GM21515 (cell line): ENCODE measurements at regions not wholly inside any gene's neighbourhood (a gene's known extent, or its start where the extent isn't known, plus 50 kb on each side); places are given as distances from the start of the nearest gene placed in this dataset.

Source experiments
- ATAC-seq: cut with Tn5 transposase; IDR thresholded peaks from one replicate; pipeline ENCODE4 v1.9.1; 2021; ENCODE audit not compliant: unreplicated experiment

- no peak for ATAC-seq
Measured at GRCh38 chr4:24172406-24172805, 282.6 kb upstream of the PPARGC1A start.

GRCh38 chr4:24169956-24170355 is 280.1 kb upstream of the PPARGC1A start:
- ATAC-seq: no peak

- no peak for ATAC-seq
Measured at GRCh38 chr4:24168658-24169057, 278.8 kb upstream of the PPARGC1A start.

- no peak for ATAC-seq
Measured at GRCh38 chr4:24166501-24166900, 276.7 kb upstream of the PPARGC1A start.

GRCh38 chr4:24164797-24165196 is 274.9 kb upstream of the PPARGC1A start:
- ATAC-seq: no peak

GRCh38 chr4:24164054-24164693 is 274.3 kb upstream of the PPARGC1A start:
- ATAC-seq: no peak

- no peak for ATAC-seq
Measured at GRCh38 chr4:24163314-24163713, 273.5 kb upstream of the PPARGC1A start.

GRCh38 chr4:24160358-24160757 is 270.5 kb upstream of the PPARGC1A start:
- no peak for ATAC-seq

- ATAC-seq: no peak
Measured at GRCh38 chr4:24158031-24158430, 268.2 kb upstream of the PPARGC1A start.

GRCh38 chr4:24150034-24150433 is 260.2 kb upstream of the PPARGC1A start:
- ATAC-seq: no peak

GRCh38 chr4:24146127-24146526 is 256.3 kb upstream of the PPARGC1A start:
- ATAC-seq: no peak

- ATAC-seq: no peak
Measured at GRCh38 chr4:24145591-24145990, 255.7 kb upstream of the PPARGC1A start.

GRCh38 chr4:24144381-24144780 is 254.5 kb upstream of the PPARGC1A start:
- ATAC-seq: no peak

GRCh38 chr4:24143741-24144140 is 253.9 kb upstream of the PPARGC1A start:
- no peak for ATAC-seq

- ATAC-seq: no peak
Measured at GRCh38 chr4:24141836-24142235, 252.0 kb upstream of the PPARGC1A start.

GRCh38 chr4:24140892-24141291 is 251.0 kb upstream of the PPARGC1A start:
- ATAC-seq: no peak

GRCh38 chr4:24137671-24138601 is 248.1 kb upstream of the PPARGC1A start:
- no peak for ATAC-seq

GRCh38 chr4:24131954-24132673 is 242.3 kb upstream of the PPARGC1A start:
- ATAC-seq: no peak

- ATAC-seq: no peak
Measured at GRCh38 chr4:24130637-24131036, 240.8 kb upstream of the PPARGC1A start.

- ATAC-seq: no peak
Measured at GRCh38 chr4:24126776-24127175, 236.9 kb upstream of the PPARGC1A start.

- no peak for ATAC-seq
Measured at GRCh38 chr4:24121395-24122175, 231.7 kb upstream of the PPARGC1A start.
